ENCODE measurements at regions not wholly inside any gene's neighbourhood (a gene's known extent, or its start where the extent isn't known, plus 50 kb on each side); places are given as distances from the start of the nearest gene placed in this dataset.

DNA sequence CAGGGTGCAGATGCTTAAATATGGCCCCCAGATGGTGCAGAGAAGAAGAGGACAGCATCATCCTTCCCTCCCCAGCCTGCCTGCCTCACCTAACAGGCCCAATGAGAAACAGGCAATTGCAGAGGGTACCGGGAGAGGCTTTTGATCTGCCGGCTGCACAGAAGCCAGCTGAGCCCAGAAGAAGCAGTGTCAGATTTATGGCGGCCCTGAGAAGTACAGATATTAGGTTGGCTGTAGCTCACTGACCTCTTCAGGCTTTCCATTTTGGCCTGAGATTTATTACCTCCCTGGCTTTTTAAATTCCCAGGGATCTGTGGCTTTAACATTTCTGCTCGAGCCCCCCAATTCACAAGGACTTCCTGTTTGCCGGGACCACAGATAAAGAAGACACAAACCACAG is 278.7 kb downstream of the EN1 start:
- TF ChIP-seq NR2F2 (IDR thresholded peaks at IDR 0.05): no peak
- TF ChIP-seq ZBTB33 (IDR thresholded peaks at IDR 0.05): no peak
- TF ChIP-seq TAF1 (conservative IDR thresholded peaks at IDR 0.05): no peak
- TF ChIP-seq SP1 (IDR thresholded peaks at IDR 0.05): no peak
- TF ChIP-seq JUND (IDR thresholded peaks at IDR 0.05): no peak
- no peak for TF ChIP-seq RXRA (IDR thresholded peaks at IDR 0.05)
- TF ChIP-seq, protein P1, sequence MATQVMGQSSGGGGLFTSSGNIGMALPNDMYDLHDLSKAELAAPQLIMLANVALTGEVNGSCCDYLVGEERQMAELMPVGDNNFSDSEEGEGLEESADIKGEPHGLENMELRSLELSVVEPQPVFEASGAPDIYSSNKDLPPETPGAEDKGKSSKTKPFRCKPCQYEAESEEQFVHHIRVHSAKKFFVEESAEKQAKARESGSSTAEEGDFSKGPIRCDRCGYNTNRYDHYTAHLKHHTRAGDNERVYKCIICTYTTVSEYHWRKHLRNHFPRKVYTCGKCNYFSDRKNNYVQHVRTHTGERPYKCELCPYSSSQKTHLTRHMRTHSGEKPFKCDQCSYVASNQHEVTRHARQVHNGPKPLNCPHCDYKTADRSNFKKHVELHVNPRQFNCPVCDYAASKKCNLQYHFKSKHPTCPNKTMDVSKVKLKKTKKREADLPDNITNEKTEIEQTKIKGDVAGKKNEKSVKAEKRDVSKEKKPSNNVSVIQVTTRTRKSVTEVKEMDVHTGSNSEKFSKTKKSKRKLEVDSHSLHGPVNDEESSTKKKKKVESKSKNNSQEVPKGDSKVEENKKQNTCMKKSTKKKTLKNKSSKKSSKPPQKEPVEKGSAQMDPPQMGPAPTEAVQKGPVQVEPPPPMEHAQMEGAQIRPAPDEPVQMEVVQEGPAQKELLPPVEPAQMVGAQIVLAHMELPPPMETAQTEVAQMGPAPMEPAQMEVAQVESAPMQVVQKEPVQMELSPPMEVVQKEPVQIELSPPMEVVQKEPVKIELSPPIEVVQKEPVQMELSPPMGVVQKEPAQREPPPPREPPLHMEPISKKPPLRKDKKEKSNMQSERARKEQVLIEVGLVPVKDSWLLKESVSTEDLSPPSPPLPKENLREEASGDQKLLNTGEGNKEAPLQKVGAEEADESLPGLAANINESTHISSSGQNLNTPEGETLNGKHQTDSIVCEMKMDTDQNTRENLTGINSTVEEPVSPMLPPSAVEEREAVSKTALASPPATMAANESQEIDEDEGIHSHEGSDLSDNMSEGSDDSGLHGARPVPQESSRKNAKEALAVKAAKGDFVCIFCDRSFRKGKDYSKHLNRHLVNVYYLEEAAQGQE (IDR thresholded peaks at IDR 0.05): no peak
- TF ChIP-seq RAD21 (IDR thresholded peaks at IDR 0.05): no peak
- no peak for TF ChIP-seq ATF3 (IDR thresholded peaks at IDR 0.05)
- TF ChIP-seq FOXA1 (IDR thresholded peaks at IDR 0.05): no peak
- TF ChIP-seq, protein P2, sequence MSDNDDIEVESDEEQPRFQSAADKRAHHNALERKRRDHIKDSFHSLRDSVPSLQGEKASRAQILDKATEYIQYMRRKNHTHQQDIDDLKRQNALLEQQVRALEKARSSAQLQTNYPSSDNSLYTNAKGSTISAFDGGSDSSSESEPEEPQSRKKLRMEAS (IDR thresholded peaks at IDR 0.05): no peak
- TF ChIP-seq, protein P3, sequence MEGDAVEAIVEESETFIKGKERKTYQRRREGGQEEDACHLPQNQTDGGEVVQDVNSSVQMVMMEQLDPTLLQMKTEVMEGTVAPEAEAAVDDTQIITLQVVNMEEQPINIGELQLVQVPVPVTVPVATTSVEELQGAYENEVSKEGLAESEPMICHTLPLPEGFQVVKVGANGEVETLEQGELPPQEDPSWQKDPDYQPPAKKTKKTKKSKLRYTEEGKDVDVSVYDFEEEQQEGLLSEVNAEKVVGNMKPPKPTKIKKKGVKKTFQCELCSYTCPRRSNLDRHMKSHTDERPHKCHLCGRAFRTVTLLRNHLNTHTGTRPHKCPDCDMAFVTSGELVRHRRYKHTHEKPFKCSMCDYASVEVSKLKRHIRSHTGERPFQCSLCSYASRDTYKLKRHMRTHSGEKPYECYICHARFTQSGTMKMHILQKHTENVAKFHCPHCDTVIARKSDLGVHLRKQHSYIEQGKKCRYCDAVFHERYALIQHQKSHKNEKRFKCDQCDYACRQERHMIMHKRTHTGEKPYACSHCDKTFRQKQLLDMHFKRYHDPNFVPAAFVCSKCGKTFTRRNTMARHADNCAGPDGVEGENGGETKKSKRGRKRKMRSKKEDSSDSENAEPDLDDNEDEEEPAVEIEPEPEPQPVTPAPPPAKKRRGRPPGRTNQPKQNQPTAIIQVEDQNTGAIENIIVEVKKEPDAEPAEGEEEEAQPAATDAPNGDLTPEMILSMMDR (IDR thresholded peaks at IDR 0.05; ENCODE audit: low read depth, low read length, missing input control): no peak
- TF ChIP-seq HNF4G (IDR thresholded peaks at IDR 0.05): no peak
- no peak for TF ChIP-seq FOXA2 (IDR thresholded peaks at IDR 0.05)
- no peak for TF ChIP-seq GABPA (IDR thresholded peaks at IDR 0.05 in 1 of 2, conservative IDR thresholded peaks at IDR 0.05 in 1 of 2)
- TF ChIP-seq HNF4A (conservative IDR thresholded peaks at IDR 0.05): no peak
- TF ChIP-seq YY1 (IDR thresholded peaks at IDR 0.05): no peak
- no peaks in the 10 kb centered on the region for H3K36me3 ChIP-seq (ENCODE audit: control insufficient read depth in 4 of 4, insufficient read depth in 3 of 4, low read depth in 1 of 4, low read length in 3 of 4)
- H3K27me3 ChIP-seq (ENCODE audit: control insufficient read depth in 4 of 4, insufficient read depth in 4 of 4, low read length in 3 of 4): no peaks in the 10 kb centered on the region
- H3K27ac ChIP-seq (ENCODE audit: low read depth in 1 of 2, low read length in 2 of 2): no peak overlapping the region
- H3K9ac ChIP-seq (ENCODE audit: low read depth in 1 of 2, low read length in 2 of 2): no peak overlapping the region
- H3K9me3 ChIP-seq (ENCODE audit: control insufficient read depth in 4 of 4, low read length in 3 of 4): no peaks in the 10 kb centered on the region
- DNase-seq (ENCODE audit: low spot score): no peak
- H3K4me3 ChIP-seq (ENCODE audit: low read depth in 1 of 3, low read length in 3 of 3): no peak overlapping the region
- WGBS: 54% methylated on average over 5 of the region's 5 CpGs
- no peaks in the 10 kb centered on the region for H3K4me1 ChIP-seq (ENCODE audit: control insufficient read depth in 4 of 4, insufficient read depth in 4 of 4, low read length in 3 of 4)

Data from liver (tissue), 8 donors.